ENCODE measurements at regions not wholly inside any gene's neighbourhood (a gene's known extent, or its start where the extent isn't known, plus 50 kb on each side); places are given as distances from the start of the nearest gene placed in this dataset.
"Not testable (repeated sequence)": the region's sequence is repeated elsewhere in the genome, so short reads cannot be mapped to it uniquely, and the experiment has no call there.

DNA sequence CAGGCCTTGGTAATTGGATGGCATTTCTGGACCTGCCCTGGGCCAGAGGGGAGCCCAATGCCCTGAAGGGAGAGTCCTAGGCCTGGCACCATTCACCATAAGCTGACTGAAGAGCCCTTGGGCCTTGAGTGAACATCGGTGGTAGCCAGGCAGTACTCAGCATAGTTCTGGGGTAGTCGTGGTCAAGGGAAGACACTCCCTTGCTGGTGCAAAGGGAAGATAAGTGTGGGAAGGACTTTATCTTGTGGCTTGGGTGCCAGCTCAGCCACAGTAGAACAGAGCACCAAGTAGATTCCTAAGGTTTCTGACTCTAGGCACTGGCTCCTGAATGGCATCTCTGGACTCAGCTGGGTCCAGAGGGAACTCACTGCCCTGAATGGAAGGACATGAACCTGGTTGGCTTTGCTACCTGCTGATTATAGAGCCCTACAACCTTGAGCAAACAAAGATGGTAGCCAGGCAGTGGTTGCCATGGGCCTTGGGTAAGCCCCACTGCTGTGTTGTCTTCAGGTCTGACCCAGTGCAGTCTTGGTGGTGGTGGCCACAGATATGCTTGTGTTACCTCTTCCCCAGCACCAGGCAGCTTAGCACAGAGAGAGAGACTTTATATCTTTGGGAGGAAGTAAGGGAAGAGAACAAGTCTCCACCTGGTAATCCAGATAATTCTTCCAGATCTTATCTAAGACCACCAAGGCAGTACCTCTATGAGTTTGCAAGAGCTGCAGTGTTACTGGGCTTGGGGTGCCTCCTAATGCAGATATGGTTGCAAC is 83.5 kb downstream of the PRDM13 start (continued):
- TF ChIP-seq CREB1 (IDR thresholded peaks at IDR 0.05) (no peak), CREB1 (CRISPR knock-in tag; IDR thresholded peaks at IDR 0.05) (no peak), BRD4 (CRISPR knock-in tag; IDR thresholded peaks at IDR 0.05) (no peak), PAWR (CRISPR knock-in tag; IDR thresholded peaks at IDR 0.05; ENCODE audit: borderline replicate concordance) (no peak), ZNF607 (CRISPR knock-in tag; IDR thresholded peaks at IDR 0.05; ENCODE audit: borderline replicate concordance) (no peak), ZNF772 (CRISPR knock-in tag; IDR thresholded peaks at IDR 0.05) (no peak)
- TF ChIP-seq, protein P1, sequence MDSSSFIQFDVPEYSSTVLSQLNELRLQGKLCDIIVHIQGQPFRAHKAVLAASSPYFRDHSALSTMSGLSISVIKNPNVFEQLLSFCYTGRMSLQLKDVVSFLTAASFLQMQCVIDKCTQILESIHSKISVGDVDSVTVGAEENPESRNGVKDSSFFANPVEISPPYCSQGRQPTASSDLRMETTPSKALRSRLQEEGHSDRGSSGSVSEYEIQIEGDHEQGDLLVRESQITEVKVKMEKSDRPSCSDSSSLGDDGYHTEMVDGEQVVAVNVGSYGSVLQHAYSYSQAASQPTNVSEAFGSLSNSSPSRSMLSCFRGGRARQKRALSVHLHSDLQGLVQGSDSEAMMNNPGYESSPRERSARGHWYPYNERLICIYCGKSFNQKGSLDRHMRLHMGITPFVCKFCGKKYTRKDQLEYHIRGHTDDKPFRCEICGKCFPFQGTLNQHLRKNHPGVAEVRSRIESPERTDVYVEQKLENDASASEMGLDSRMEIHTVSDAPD (CRISPR knock-in tag; IDR thresholded peaks at IDR 0.05) = no peak

DNA sequence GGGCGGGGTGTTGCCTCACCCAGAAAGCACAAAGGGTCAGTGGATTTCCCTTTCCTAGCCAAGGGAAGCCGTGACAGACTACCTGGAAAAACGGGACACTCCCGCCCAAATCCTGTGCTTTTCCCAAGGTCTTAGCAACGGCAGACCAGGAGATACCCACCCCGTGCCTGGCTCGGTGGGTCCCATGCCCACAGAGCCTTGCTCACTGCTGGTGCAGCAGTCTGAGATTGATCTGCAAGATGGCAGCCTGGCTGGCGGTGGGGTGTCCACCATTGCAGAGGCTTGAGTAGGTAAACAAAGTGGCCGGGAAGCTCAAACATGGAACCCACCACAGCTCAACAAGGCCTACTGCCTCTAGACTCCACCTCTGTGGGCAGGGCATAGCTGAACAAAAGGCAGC is 95.7 kb downstream of the PRDM13 start:
- FAIRE-seq; POLR2A ChIA-PET; H3K36me3 ChIP-seq (replicated peaks in 1 of 2; ENCODE audit: control insufficient read depth in 1 of 2, insufficient read depth in 2 of 2, low read length in 2 of 2); ATAC-seq; H3K4me3 ChIP-seq (replicated peaks in 1 of 3; ENCODE audit: insufficient read depth in 1 of 3, low read depth in 2 of 3, low read length in 3 of 3); H3K4me2 ChIP-seq (ENCODE audit: low read depth, low read length); in situ Hi-C loops (cut with HindIII; ENCODE audit: extremely low pct_ligation_motif_present, low pct_unique_long_range_greater_than_20kb); H3K27ac ChIP-seq (ENCODE audit: extremely low read length, insufficient read depth, low read length); H4K20me1 ChIP-seq (ENCODE audit: insufficient read depth, low read length); BruUV-seq (replicated peaks); H3K79me2 ChIP-seq (ENCODE audit: insufficient read depth, low read length); CTCF ChIA-PET (ENCODE audit: low intra/inter-chr PET ratio, low total read pairs); H3K4me1 ChIP-seq (ENCODE audit: insufficient read depth, low read length); H3K27me3 ChIP-seq (ENCODE audit: control insufficient read depth in 1 of 2, insufficient read depth in 2 of 2, low read length in 2 of 2); H3K9ac ChIP-seq (ENCODE audit: insufficient read depth, low read depth, low read length); intact Hi-C loops (cut with micrococcal nuclease; ENCODE audit: unreplicated experiment); H2AFZ ChIP-seq (ENCODE audit: low read length); H3K9me3 ChIP-seq (ENCODE audit: low read length); DNase-seq (ENCODE audit: low spot score): not testable (repeated sequence)
- 20% methylated on average over 2 of the region's 9 CpGs for WGBS (ENCODE audit: low lambda C conversion rate)
